ENCODE measurements at regions not wholly inside any gene's neighbourhood (a gene's known extent, or its start where the extent isn't known, plus 50 kb on each side); places are given as distances from the start of the nearest gene placed in this dataset.

- DNase-seq, result no peak
Observed at GRCh38 chr14:98946940-98947339, 325.1 kb downstream of the BCL11B start.

- no peak for DNase-seq
Observed at GRCh38 chr14:98947911-98948595, 323.9 kb downstream of the BCL11B start.

DNA sequence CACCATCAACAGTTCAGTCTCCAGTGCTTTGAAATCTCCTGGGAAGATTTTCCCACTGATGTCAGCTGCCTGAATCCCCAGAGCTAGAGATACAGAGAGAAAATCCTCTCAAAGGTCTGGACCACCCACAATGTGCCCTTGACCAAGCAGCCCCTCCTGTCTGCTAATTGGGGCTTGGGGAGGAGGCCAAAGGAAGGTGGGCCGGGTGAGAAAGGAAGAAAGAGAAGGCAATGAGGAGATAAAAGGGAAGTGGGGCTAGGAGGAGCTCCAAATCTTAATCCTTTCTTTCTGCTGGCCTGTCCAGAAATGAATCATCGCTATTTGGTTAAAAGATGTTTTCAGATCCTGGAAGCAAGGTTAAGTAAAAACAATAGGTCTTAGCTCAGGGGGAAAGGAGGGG is 322.9 kb downstream of the BCL11B start:
- no peak for DNase-seq

DNA sequence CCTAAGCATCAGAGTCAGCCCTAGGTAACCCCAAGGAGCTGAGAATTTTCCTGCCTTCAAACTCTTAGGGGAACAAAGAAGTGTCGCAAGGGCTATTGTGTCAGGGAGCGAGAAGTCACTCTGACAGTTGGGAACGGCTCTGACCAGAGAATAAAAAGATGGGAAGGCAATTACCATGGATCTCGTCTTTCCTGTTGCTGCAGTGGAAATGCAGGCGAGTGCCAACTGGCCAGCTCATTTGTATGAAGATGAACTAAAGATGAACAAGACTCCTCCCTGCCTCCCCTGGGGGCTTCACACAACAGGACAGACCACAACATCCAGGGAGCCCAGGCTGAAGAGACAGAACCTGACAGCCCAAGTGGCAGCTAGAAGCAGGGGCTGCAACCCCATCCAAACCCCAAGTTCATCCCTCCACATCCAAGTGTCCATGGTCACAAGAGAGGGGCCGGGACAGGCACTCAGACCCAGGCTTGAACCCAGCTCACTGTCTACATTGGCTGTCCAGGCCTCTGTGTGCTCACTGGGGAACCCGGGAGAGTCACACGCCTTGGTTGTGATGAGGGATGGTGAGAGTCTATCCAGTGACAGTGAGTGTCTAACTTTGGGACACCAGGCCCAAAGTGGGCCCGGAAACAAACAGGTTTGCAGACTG is 322.4 kb downstream of the BCL11B start:
- DNase-seq, result no peak

DNA sequence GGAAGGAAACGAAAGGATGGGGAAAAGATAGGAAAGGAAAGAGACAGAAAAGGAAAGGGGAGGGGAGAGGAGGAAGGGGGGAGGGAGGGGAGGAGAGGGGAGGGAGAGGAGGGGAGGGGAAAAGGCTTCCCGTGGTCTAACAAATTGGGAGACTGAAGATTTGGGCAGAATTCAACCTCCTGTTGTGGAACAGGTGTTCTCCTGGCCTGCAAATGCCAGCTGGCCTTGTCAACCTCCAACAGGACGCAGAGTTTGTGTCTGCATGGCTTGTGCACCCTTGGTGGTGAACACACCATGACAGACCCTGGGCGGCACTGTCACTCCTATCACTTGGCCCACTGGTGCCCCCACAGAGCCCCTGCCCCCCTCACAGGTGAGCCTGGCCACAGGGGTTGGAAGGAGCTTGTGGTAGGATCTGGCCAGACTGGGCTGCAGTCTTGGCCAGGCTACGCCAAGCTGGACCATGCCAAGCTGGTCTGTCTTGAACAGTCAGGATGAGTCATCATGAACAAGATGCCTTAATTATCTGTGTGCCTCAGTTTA is 321.6 kb downstream of the BCL11B start:
- DNase-seq, result no peak

DNA sequence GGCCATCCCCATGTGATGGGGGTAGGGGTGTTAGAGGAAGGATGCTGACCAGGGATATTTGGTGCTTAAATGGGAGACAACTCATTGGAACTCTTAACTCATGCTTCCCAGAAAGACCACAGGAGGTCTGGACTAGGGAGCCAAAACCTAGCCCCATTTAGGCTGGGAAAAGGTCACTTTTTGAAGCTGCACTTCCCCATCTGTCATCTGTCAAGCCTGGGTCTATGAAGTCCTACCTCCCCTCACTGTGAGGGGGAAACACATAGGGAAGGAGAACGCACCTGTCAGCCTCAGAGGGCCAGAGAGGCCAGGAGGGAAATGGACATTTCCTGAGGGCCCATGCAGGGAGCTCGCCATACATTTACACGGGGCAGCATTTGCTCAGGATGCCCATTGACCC is 321.0 kb downstream of the BCL11B start:
- DNase-seq, result no peak

DNA sequence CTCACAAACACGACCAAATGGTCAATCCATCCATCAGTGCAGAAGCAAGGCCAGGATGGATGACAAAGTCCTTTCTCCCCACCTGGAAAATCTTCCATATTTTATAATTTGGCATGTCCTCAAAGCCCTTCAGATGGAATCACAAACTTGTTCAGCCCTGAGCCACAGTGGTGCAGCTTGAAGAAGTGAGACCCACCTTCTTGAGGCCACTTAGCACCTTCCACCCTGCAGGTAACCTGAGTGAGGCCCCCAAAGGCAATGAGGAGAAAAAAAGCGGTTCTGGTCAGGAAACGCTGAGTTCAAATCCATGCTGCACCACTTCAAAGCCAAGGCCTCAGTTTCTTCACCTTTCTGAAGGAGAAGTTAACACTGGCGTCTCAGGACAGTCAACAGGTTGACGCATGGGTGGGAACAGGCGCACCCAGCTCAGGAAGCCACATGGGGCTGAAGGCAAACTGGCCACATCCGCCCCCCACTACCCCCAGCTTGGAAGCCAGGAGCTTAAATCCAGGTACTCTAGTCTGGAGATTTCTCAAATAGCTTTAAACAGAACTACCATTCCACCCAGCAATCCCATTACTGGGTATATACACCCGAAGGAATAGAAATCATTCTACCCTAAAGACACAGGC is 320.4 kb downstream of the BCL11B start:
- no peak for DNase-seq

GRCh38 chr14:98952593-98953350 is 319.2 kb downstream of the BCL11B start:
- no peak for DNase-seq

DNA sequence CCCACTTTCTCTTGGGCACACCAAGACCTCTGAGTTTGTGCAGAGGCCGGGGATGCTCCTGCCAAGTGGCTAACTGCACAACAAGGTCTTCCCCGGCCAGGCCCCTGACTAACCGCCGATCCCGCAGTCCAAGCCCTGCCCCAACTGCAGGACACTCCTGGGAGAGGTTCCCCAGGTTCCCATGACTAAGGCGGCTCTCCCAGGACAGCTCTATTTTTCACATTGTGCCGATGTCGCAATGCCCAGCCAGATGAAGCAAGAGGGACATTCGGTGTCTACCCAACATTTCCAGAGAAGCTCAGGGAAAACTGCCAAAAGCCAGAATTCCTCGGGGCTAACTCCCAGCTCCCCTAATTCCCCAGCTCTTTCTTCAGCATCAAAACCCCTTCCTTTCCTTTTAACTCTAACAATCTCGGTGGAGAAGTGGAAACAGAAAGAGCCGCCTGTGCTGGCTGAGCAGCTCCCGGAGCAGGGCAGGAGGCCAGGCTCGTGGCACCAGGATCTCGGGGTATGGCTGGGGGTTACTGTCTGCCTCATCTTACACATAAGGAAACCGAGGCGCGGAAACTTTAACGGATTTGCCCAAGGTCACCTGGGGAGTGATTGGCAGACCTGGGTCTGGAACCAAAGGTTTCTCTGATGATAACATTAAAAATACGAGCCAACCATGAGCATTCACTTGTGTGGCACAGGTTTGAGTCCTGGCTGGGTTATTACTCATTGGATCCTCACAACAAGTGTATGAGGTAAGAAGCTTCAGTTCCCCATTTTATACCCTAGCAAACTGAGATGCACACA is 318.2 kb downstream of the BCL11B start:
- no peak for DNase-seq

DNA sequence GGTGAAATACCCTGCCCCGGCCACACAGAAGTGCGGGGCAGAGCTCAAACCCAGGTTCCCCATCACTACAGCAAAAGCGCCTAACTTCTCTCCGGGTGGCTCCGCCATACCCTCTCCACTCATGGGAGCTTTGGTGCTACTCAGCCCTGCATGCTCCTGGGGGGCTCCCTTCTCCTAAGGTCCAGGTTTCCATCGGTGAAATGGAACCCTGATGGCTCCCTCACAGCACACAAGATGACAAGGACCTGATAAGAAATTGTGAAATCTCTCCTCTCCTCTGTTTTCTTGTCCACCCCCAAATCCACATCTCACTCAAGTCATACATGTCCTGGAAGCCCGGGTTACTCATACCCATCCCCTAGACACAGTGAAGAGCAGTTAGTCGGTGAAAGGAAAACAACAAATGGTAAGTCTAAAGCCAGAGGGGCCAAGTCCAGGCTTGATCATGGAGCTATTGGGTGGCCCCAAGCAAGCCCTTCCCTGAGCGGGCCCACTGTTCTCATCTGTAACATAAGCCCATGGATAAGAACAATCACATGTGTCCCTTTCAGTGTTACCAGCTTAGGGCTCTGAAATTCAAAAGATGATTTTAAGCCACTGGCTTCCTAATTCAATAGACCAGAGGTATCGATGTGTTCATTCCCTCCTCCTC is 317.5 kb downstream of the BCL11B start:
- no peak for DNase-seq

DNA sequence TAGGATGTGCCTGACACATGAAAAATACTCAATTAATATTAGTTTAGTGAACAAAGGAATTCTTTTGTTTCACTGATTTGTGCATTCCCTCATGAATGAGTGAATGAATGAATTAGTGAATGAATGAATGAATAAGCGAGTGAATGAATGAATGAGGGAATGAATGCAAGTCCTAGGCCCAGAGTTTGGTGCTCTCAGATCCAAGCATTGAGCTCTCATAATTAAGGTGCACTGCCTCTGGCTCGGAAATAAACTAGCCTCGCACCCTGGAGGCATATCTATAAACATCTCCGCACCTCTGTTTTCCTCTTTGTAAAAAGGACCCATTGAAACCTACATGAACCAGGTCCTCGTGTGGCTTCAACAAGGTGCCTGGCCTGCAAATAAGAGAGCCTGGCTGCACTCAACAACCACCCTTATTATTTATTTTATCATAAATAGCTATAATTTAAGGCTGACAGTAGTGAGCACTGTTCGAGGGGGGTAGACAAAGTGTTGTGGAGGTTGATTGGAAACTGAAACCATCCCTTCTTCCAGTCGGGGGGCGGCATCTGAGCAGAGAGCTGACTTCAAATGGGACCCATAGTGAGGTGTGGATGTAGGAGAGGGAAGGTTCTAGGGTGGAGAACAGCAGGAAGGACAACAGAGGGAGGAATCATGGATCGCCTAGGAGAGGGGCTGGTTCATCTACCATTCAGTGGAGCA is 316.8 kb downstream of the BCL11B start:
- DNase-seq, result no peak

- no peak for DNase-seq
Observed at GRCh38 chr14:98955741-98956070, 316.3 kb downstream of the BCL11B start.

GRCh38 chr14:98956181-98956580 is 315.8 kb downstream of the BCL11B start:
- no peak for DNase-seq

DNA sequence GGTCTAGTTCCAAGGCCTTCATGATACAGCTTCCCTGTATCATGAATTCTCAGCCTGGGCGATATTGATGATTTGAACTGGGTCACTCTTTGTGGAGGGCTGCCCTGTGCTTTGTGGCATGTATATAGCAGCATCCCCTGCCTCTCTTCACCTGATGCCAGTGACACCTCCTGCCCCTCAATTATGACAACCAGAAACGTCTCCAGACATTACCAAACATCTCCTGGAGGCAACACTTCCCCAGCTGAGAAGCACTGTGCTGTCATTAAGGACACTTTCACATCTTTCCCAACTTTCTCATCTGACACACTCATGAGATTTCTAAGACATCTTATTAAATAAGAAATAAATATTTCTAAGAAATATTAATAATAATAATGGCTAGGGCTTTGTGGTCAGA is 315.3 kb downstream of the BCL11B start:
- no peak for DNase-seq

DNA sequence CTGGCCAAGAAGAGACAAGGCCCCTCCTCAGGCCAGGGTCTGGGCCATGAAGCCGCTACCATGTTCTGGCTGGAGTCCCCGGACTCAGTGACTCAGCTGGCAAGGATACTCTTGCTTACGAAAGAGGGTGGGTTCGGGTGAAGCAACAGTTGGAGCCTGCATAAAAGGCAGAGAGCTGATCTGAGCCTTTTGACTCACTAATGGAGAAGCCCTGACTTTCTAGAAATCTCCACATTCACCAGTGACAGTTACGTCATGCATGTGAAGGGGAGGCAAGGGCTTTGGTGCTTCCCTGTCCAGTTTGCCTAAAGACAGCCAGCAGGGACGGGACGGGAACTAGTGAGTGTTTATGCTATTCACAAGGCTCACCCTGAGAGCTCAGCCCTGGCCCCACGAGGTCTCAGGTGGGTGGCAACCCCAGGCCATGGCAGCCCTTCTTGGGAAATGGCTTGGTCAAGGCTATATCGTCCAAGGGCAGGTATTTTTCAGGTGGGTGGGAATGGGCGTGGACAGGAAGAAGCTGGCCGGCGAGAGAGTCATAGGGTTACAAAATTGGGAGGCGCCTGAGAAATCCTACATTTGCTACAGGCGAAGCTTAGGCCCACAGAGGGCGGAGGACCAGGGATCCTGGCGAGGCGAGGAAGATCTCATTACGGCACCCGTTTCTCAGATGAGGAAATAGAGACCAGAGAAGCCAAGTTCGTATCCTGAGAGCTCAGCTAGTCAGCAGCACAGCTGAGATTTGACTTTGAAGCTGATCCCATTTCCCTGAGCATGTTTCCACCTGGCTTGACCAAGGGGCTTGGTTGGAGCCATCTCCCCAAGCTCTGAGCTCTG is 314.6 kb downstream of the BCL11B start:
- DNase-seq, result no peak

GRCh38 chr14:98958048-98958631 is 313.9 kb downstream of the BCL11B start:
- no peak for DNase-seq

DNA sequence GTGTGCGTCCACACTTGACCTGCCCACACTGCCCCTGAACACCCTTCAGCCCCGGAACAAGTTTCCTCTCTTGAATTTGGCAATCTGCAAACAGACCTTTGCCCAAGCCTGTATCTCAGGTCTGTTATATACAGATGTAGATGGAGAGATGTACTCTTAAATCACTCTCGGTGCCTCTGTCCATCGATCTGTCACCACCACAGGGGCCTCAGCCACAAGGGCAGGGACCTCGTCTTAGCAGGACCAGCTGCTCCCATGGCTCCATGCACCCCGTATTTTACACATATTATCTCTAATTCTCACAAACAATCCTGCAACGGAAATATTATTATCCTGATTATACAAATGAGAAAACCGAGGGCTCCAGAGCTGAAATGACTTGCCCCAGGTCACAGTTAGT is 313.4 kb downstream of the BCL11B start:
- DNase-seq, result no peak

GRCh38 chr14:98959410-98959809 is 312.6 kb downstream of the BCL11B start:
- no peak for DNase-seq

DNA sequence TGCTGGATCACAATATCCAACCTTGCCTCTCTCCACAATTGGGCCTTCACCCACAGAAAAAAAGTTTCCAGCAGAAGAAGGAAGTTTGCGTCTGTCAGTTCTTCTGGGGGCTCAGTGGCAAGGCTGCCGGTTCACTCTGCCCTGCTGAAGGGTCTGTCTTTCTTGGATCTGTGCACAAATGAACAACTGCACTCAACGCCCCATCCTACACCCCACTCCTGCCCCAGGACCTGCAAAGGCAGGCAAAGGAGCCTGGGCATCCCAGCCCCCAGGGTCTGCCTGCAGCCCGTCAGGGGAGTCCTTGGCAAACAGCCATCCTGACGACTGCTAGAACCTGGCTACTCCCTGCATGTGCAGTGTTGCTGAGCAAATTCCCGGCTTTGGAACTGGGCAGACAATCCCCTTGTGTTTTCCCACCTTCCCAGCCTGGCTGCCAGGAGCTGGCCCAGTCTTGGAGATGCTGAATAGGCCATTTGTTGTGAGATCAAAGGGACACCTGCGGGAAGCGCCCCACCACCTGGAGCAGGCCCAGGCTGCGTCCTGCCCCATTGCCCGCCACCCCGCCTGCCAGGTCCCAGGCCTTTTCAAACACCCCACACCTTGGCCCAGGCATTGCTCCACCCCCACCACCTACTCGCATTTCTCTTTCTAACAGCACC is 311.9 kb downstream of the BCL11B start:
- DNase-seq, result no peak

DNA sequence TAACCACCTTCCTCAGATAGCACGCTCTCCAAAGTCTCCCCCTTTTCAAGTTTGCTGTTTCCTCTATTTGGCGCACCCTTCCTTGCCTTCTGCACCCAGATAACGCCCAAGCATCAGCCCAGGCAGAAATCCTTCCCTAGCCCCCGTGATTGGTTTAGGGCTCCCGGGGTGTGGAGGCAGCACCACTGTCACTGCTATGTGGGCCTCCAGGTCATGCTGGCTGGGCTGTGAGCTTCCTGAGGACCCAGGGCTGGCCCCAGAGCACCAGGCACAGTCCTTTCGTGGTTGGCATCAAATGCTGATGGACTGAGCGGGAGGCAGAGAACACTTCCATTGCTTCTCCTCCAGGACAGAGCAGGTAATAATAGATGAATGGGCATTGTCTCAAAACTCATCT is 311.4 kb downstream of the BCL11B start:
- no peak for DNase-seq

Data from stimulated activated naive CD4-positive, alpha-beta T cell treated with Interleukin-2 at 50 U/mL for 16 hours (primary cell).